ENCODE measurements at regions not wholly inside any gene's neighbourhood (a gene's known extent, or its start where the extent isn't known, plus 50 kb on each side); places are given as distances from the start of the nearest gene placed in this dataset.

- TF ChIP-seq BHLHE40 (IDR thresholded peaks at IDR 0.05; ENCODE audit: borderline replicate concordance) (no peak), SP1 (IDR thresholded peaks at IDR 0.05) (no peak), SUZ12 (IDR thresholded peaks at IDR 0.05) (no peak)
These were observed 170.0 kb upstream of the RGMB start for GRCh38 chr5:98603456-98603855.
